ENCODE measurements at regions not wholly inside any gene's neighbourhood (a gene's known extent, or its start where the extent isn't known, plus 50 kb on each side); places are given as distances from the start of the nearest gene placed in this dataset.
"Not testable (repeated sequence)": the region's sequence is repeated elsewhere in the genome, so short reads cannot be mapped to it uniquely, and the experiment has no call there.

DNA sequence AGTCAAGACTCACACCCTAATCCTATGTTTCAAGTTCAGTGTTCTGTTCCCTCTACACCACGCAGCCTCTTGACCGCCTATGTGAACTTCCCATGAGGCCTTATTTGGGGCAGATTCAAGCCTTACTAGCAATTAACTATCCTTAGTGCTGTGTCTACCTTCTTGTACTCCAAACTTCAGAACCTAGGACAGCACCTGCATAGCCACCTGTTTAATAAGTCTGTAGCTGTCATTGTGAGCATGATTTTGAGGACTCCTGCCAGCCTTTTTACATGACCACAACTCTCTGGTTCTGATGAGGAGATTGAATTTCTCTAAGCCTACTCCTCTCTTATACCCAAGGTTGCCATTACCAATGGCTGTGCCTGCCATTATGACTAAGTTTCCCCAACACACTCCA, 50.8 kb upstream of the PCSK1 start:
- Histone ChIP-seq H3K4me1 (no peaks in the 10 kb centered on the region), H3K4me3 (no peak overlapping the region), H3K9me3 (no peaks in the 10 kb centered on the region), H3K27me3 (no peaks in the 10 kb centered on the region), H3K36me3 (no peaks in the 10 kb centered on the region), H3K27ac (no peak overlapping the region)
- DNase-seq = no peak
- TF ChIP-seq, protein P1, sequence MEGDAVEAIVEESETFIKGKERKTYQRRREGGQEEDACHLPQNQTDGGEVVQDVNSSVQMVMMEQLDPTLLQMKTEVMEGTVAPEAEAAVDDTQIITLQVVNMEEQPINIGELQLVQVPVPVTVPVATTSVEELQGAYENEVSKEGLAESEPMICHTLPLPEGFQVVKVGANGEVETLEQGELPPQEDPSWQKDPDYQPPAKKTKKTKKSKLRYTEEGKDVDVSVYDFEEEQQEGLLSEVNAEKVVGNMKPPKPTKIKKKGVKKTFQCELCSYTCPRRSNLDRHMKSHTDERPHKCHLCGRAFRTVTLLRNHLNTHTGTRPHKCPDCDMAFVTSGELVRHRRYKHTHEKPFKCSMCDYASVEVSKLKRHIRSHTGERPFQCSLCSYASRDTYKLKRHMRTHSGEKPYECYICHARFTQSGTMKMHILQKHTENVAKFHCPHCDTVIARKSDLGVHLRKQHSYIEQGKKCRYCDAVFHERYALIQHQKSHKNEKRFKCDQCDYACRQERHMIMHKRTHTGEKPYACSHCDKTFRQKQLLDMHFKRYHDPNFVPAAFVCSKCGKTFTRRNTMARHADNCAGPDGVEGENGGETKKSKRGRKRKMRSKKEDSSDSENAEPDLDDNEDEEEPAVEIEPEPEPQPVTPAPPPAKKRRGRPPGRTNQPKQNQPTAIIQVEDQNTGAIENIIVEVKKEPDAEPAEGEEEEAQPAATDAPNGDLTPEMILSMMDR (IDR thresholded peaks at IDR 0.05) = no peak
- TF ChIP-seq POLR2A (IDR thresholded peaks at IDR 0.05) (no peak), POLR2AphosphoS5 (IDR thresholded peaks at IDR 0.05) (no peak), EP300 (IDR thresholded peaks at IDR 0.05) (no peak)
- ATAC-seq (ENCODE audit: low FRiP score in 2 of 2) = no peak
- 61 to 65% methylated on average over 2 of the region's 2 CpGs for WGBS, 2 donors

DNA sequence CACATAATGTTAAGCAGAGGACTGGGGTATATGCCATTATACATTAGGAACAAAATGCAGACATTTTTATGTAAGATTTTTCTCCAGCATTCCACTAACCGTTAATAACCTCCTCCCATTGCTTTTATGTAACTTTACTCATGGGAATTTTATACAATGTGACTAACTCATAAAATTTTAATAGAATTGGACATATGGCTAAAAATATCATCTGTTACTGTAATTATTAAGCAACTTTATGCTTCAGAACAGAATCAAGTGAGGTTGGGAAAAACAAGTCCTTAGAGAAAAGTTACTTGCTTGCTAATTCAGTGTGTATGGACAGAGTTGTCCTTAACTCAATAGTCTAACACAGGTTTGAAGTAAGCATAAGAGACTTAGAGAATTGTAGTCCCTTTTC, 54.8 kb upstream of the PCSK1 start:
- ATAC-seq (ENCODE audit: low FRiP score in 2 of 2) (no peak), DNase-seq (no peak)
- Histone ChIP-seq H3K27me3 (no peaks in the 10 kb centered on the region), H3K4me3 (no peak overlapping the region), H3K4me1 (no peaks in the 10 kb centered on the region), H3K36me3 (no peaks in the 10 kb centered on the region), H3K27ac (no peak overlapping the region), H3K9me3 (no peaks in the 10 kb centered on the region)
- WGBS, 2 donors = 70 to 74% methylated on average over 1 of the region's 1 CpG
- TF ChIP-seq, protein P1 (IDR thresholded peaks at IDR 0.05) = no peak
- TF ChIP-seq POLR2A (IDR thresholded peaks at IDR 0.05) = no peak
- no peak for TF ChIP-seq EP300 (IDR thresholded peaks at IDR 0.05)
- TF ChIP-seq POLR2AphosphoS5 (IDR thresholded peaks at IDR 0.05) = no peak

DNA sequence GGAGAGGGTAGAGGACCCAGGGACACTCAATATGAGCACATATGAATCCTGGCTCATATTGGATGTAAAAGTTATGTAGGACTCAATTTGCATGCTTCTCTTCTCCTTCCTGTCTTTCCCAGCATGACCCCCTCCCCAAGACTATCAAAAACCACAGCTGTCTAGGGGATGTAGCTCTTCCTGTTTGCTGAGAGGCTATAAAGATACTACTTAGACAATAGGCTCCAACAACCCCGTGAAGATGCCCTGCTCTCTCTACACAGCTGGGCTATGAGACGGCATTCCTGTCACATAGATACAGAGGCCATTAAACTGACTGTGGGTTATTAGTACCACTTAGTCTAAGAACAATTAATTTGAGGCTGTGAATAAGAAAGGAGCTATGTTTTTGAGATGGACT, 56.5 kb upstream of the PCSK1 start:
- no peaks in the 10 kb centered on the region for H3K36me3 ChIP-seq
- 50 to 62% methylated on average over 2 of the region's 2 CpGs for WGBS, 2 donors
- H3K27me3 ChIP-seq = no peaks in the 10 kb centered on the region
- ATAC-seq (ENCODE audit: low FRiP score in 2 of 2) = no peak
- H3K27ac ChIP-seq = no peak overlapping the region
- H3K4me3 ChIP-seq = no peak overlapping the region
- no peaks in the 10 kb centered on the region for H3K9me3 ChIP-seq
- TF ChIP-seq POLR2AphosphoS5 (IDR thresholded peaks at IDR 0.05) (no peak), EP300 (IDR thresholded peaks at IDR 0.05) (no peak), POLR2A (IDR thresholded peaks at IDR 0.05) (no peak)
- TF ChIP-seq, protein P1 (IDR thresholded peaks at IDR 0.05) = no peak
- DNase-seq = no peak
- no peaks in the 10 kb centered on the region for H3K4me1 ChIP-seq

DNA sequence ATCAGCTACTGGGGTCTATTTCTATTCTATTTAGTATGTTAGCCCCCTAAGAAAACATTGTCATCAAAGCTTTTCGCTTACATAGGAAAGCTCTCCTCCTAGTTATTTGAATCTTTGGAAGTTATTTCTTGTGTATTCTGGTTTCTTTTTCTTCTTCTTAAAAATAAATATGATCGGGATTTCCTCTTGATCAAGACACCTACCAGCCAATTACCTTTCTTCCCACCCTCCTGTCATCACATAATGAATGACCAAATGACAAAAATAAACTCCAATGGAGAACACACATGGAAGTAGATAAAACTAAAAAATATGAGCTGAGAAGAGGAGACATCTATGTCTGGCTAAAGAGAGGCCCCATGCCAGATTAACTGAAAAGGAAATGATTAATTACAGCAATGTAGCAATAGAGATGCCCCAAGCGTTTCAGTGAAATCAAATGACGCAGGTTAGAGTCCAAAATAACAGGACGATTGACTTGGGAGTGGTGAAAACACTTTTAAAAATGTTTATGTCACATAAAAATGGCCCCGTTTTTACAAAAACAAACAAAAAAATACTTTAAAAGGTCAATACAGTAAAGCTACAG, 59.5 kb upstream of the PCSK1 start:
- H3K4me3 ChIP-seq = no peak overlapping the region
- no peaks in the 10 kb centered on the region for H3K36me3 ChIP-seq
- no peaks in the 10 kb centered on the region for H3K9me3 ChIP-seq
- no peaks in the 10 kb centered on the region for H3K27me3 ChIP-seq
- no peak for TF ChIP-seq POLR2A (IDR thresholded peaks at IDR 0.05)
- no peak for TF ChIP-seq POLR2AphosphoS5 (IDR thresholded peaks at IDR 0.05)
- TF ChIP-seq, protein P1 (IDR thresholded peaks at IDR 0.05) = no peak
- TF ChIP-seq EP300 (IDR thresholded peaks at IDR 0.05) = no peak
- no peak overlapping the region for H3K27ac ChIP-seq
- H3K4me1 ChIP-seq = no peaks in the 10 kb centered on the region
- ATAC-seq (ENCODE audit: low FRiP score in 2 of 2) (no peak), DNase-seq (no peak)
- 71 to 79% methylated on average over 6 of the region's 6 CpGs for WGBS, 2 donors

DNA sequence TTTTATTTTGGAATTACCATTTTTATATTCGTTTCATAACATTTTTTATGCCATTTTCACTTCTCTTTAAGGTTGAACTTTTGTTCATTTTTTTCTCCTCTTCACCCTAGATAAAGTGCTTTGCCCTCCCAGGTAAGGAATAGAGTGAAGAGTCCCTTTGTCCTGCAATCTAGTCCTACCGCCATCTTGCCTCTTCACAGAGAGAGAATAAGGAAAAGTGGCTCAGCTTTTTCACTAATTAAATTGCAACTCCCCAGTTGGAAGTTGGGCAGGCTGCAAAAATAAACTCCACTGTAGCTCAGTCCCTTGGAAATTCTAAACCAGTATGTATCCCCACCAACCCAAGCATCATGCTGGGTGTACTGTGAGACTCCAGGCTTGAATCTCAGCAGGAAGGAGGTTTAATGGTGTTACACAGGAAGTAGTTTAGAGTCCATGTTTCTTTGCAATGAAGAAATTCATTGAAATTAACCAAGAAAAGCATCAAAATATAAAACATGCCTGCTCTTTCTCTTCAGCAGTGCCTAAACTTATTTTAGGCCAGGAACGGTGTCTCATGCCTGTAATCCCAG, 60.3 kb upstream of the PCSK1 start:
- H3K36me3 ChIP-seq = no peaks in the 10 kb centered on the region
- TF ChIP-seq POLR2AphosphoS5 (IDR thresholded peaks at IDR 0.05) (no peak), POLR2A (IDR thresholded peaks at IDR 0.05) (no peak), EP300 (IDR thresholded peaks at IDR 0.05) (no peak)
- TF ChIP-seq, protein P1 (IDR thresholded peaks at IDR 0.05) = no peak
- 77 to 84% methylated on average over 3 of the region's 3 CpGs for WGBS, 2 donors

DNA sequence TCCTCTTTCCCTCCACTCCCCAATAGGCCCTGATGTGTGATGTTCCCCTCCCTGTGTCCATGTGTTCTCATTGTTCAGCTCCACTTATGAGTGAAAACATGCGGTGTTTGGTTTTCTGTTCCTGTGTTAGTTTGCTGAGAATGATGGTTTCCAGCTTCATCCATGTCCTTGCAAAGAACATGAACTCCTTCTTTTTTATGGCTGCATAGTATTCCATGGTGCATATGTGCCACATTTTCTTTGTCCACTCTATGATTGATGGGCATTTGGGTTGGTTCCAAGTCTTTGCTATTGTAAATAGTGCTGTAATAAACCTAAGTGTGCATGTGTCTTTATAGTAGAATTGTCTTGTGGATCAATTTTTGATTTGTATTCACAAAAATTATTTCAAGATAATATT, 62.4 kb upstream of the PCSK1 start:
- WGBS, 2 donors = 100% methylated on average over 1 of the region's 1 CpG
- not testable (repeated sequence) for H3K36me3 ChIP-seq; H3K27me3 ChIP-seq; ATAC-seq (ENCODE audit: low FRiP score in 2 of 2); H3K27ac ChIP-seq; H3K4me1 ChIP-seq; H3K4me3 ChIP-seq; H3K9me3 ChIP-seq; DNase-seq

More for the DNA sequence above, 60.3 kb upstream of the PCSK1 start:
- Histone ChIP-seq H3K27me3 (no peaks in the 10 kb centered on the region), H3K4me1 (no peaks in the 10 kb centered on the region), H3K27ac (no peak overlapping the region), H3K4me3 (no peak overlapping the region), H3K9me3 (no peaks in the 10 kb centered on the region)
- ATAC-seq (ENCODE audit: low FRiP score in 2 of 2) = no peak
- DNase-seq = no peak

DNA sequence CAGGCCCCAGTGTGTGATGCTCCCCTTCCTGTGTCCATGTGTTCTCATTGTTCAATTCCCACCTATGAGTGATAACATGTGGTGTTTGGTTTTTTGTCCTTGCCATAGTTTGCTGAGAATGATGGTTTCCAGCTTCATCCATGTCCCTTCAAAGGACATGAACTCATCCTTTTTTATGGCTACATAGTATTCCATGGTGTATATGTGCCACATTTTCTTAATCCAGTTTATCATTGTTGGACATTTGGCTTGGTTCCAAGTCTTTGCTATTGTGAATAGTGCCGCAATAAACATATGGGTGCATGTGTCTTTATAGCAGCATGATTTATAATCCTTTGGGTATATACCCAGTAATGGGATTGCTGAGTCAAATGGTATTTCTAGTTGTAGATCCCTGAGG, 64.0 kb upstream of the PCSK1 start:
- not testable (repeated sequence) for ATAC-seq (ENCODE audit: low FRiP score in 2 of 2); H3K36me3 ChIP-seq; H3K4me3 ChIP-seq; H3K27me3 ChIP-seq; H3K9me3 ChIP-seq; H3K4me1 ChIP-seq; DNase-seq; H3K27ac ChIP-seq
- 84 to 95% methylated on average over 1 of the region's 1 CpG for WGBS, 2 donors
